ENCODE measurements at regions not wholly inside any gene's neighbourhood (a gene's known extent, or its start where the extent isn't known, plus 50 kb on each side); places are given as distances from the start of the nearest gene placed in this dataset.

DNA sequence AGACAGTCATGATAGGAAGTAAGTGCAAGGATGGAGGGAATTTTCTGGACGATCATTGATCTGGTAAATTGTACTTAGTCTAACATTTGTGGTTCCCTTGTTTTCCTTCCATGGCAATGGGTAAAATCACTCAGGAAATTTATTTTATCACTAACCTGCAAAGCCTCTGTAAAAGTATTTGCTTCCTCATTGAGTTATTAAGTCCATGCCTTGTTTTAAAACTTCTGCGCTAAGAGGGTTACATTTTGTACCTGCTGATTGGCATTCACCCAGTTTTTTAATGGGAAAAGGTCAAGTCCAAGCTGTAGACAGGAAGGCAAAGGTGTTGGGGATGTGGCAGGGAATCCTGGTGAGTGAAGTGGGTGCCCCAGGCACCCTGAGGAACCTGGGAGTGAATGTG is 146.2 kb upstream of the NR2F2 start:
- TF ChIP-seq, protein P1, sequence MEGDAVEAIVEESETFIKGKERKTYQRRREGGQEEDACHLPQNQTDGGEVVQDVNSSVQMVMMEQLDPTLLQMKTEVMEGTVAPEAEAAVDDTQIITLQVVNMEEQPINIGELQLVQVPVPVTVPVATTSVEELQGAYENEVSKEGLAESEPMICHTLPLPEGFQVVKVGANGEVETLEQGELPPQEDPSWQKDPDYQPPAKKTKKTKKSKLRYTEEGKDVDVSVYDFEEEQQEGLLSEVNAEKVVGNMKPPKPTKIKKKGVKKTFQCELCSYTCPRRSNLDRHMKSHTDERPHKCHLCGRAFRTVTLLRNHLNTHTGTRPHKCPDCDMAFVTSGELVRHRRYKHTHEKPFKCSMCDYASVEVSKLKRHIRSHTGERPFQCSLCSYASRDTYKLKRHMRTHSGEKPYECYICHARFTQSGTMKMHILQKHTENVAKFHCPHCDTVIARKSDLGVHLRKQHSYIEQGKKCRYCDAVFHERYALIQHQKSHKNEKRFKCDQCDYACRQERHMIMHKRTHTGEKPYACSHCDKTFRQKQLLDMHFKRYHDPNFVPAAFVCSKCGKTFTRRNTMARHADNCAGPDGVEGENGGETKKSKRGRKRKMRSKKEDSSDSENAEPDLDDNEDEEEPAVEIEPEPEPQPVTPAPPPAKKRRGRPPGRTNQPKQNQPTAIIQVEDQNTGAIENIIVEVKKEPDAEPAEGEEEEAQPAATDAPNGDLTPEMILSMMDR (IDR thresholded peaks at IDR 0.05; ENCODE audit: insufficient read depth, low read length) = no peak
- TF ChIP-seq POLR2AphosphoS5 (IDR thresholded peaks at IDR 0.05; ENCODE audit: low read depth) = no peak
